GM12872 (cell line): ENCODE measurements at regions not wholly inside any gene's neighbourhood (a gene's known extent, or its start where the extent isn't known, plus 50 kb on each side); places are given as distances from the start of the nearest gene placed in this dataset.

Experiments
- TF ChIP-seq, protein P1 (sequence below): IDR thresholded peaks from 3 replicates; pipeline ENCODE4 v1.5.1; 2011; ENCODE audit warnings: low read depth, mild to moderate bottlenecking, low read length, moderate library complexity; ENCODE audit not compliant: insufficient read depth

DNA sequence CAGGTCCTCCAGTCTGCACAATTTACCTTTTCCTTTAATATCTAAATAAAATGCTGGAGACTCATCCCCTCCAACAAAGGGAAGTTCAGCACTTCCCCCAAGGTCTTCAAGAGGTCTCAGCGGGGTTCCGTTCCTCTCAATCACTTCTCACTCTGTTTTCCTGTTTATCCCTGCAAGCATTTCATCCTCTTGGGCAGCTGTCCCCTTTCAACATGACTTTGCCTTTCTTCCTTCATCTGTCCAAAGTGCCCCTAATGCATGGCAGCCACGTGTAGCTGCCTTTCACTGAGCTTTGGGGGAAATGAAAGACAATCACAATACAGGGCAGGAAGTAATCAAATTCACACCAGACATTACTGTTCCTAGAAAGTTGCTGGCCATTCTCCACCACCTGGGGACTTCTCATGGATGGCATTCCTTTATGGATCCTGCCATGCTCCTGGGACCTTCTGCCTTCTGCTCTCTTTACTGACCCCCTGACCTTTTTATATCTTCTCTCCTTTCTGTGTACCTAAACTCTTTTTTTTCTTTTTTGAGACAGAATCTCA lies 79.7 kb upstream of the USP9X start:
- TF ChIP-seq, protein P1, sequence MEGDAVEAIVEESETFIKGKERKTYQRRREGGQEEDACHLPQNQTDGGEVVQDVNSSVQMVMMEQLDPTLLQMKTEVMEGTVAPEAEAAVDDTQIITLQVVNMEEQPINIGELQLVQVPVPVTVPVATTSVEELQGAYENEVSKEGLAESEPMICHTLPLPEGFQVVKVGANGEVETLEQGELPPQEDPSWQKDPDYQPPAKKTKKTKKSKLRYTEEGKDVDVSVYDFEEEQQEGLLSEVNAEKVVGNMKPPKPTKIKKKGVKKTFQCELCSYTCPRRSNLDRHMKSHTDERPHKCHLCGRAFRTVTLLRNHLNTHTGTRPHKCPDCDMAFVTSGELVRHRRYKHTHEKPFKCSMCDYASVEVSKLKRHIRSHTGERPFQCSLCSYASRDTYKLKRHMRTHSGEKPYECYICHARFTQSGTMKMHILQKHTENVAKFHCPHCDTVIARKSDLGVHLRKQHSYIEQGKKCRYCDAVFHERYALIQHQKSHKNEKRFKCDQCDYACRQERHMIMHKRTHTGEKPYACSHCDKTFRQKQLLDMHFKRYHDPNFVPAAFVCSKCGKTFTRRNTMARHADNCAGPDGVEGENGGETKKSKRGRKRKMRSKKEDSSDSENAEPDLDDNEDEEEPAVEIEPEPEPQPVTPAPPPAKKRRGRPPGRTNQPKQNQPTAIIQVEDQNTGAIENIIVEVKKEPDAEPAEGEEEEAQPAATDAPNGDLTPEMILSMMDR, result no peak

DNA sequence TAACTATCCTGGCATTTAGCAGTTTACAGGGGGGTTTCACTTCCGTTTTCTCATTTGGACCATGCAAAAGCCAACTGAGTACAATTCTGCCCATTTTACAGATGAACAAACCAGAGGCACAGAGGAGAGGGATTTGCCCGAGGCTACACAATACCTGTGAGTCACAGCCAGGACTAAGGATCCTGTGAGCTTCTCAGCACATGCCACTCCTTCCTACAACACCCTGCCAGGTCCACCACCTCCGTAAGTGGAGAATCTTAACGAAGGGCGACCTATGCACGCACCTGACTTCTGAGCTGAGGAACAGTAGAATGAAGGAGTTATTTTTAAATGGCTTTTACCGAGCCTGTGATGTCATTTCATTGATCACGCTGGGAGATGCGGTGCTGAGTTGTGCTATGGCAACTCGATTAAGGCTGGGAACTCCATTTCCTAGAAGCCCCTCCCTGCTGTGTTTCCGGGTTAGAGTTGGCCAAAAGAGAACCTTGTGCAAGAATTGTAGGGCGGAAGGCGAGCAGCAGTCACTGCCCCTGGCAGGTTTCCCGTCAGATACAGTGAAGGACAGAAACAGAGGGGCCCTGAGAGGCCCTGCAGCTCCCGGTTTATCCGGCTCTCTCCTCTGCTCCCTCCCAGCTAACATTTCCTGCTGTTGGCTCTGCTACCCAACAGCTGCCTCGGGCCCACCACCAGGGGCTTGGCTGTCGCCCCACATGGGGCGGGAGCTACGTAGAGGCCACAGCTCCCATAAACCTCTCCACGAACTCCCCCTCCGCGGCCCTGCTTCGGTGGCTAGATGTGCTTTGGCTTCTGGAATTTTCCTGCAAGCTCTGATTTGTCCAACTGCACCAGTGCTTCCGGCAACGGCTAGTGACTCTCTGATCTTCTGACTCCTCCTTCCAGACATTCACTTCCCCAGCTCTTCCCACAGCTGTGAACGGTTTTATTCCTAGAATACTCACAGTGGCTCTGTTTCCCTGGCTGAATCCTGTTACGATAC lies 75.1 kb upstream of the USP9X start:
- TF ChIP-seq, protein P1, result no peak

DNA sequence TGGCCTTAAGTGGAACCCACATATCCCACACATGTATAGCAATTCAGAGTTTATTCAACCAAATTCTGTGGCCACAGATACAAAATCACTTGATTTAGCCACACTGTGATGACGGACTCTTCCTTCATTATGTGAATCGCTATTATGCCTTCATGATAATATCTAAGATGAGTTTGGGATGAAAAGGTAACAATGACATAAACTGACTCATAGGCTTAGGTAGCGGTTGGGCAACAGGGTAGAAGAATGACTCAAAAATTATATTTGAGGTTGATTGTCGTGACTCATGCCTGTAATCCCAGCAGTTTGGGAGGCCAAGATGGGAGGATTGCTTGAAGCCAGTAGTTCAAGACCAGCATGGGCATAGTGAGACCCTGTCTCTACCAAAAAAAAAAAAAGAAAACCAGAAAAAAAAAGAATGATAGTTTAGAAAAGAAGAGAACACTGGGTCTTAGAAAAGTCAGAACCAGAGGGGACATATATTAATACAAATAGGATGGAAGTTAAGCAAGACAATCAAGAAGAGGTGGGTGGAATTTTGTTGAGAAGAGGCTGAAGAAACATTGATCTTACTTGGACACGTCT lies 70.4 kb upstream of the USP9X start:
- TF ChIP-seq, protein P1, result no peak

DNA sequence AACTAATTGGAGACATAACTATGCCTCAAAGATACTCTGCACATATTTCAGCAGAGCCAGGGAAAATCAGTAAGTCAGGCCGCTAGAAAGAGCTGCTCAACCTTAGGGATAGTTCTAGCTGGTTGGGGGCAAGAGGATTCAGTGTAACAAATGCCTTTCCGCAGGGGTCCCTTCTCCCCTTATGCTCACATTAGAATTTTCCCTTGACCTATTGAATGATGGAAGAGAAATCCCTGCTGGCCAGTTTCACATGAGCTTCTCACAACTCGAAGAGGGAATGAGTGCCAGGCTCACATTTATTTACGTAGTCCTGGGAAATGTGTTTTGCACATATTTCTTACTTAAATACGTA lies 66.2 kb upstream of the USP9X start:
- TF ChIP-seq, protein P1, result no peak

DNA sequence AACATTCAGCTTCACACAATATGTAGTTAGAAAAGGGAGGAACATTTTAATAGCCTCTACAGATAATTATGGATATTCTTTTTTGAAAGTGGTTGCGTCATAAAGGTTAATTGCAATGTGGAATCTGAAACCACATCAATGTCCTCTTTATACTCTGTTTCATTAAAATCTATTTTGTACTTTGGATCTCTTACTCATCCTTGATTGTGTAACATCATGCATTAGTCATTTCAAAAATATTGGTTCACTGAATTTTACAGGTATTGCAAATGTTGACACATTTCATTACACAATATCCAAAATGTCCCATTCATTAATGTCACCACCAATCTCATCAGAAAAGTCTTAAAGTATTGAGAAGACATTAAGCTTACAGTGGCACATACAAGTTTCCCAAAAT lies 62.7 kb upstream of the USP9X start:
- TF ChIP-seq, protein P1, result no peak

DNA sequence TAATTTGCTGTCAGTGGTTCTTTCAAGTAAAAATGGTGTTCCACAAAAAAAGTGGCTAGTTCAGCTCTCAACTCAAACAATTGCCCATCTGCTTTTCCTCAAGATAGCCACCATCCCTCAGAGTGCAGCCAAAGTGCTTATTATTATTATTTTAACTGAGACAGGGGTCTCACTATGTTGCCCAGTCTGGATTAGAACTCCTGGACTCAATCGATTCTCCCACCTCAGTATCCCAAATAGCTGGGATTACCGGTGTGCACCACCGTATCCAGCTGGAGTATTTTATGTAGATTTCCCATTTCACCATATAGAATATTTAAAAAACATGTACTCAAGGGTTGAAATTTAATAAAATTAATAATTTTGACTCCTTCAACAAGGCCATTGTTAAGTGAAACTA lies 62.1 kb upstream of the USP9X start:
- TF ChIP-seq, protein P1, result no peak

DNA sequence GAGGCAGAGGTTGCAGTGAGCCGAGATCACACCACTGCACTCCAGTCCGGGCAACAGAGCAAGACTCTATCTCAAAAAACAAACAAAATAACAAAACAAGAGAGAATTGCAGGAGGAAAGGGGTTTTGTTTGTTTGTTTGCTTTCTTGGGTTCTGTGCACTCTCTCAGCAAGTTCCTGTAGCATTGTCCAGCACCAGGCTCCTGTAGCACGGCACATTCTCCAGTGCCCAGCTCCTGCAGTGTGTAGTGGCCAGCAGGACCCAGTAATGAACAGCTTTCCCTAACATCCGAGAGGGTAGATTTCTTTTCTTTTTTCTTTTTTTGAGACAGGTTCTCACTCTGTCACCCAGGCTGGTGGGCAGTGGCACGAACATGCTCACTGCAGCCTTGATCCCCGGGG lies 60.5 kb upstream of the USP9X start:
- TF ChIP-seq, protein P1, result no peak
